Fibroblast of the aortic adventitia (primary cell): ENCODE measurements at regions not wholly inside any gene's neighbourhood (a gene's known extent, or its start where the extent isn't known, plus 50 kb on each side); places are given as distances from the start of the nearest gene placed in this dataset.

Experiments
- DNase-seq: peaks from one replicate; pipeline ENCODE4 v3.0.0-alpha.2; 2010; ENCODE audit warnings: low read depth
- H3K4me3 ChIP-seq: 2 replicates; pipeline ENCODE4 v1.5.1; 2011; ENCODE audit warnings: low read depth, mild to moderate bottlenecking, control low read depth, low read length, moderate library complexity
- CTCF ChIP-seq: IDR thresholded peaks from 2 replicates; pipeline ENCODE4 v1.5.1; 2011; ENCODE audit warnings: mild to moderate bottlenecking, low read length, control low read depth, inconsistent platforms; ENCODE audit not compliant: insufficient read depth

- TF ChIP-seq CTCF, result no peak
- no peak overlapping the region for H3K4me3 ChIP-seq
- no peak for DNase-seq
Observed at GRCh38 chr11:111012491-111012890, 233.0 kb upstream of the POU2AF2 start.

GRCh38 chr11:111011275-111011594 lies 234.3 kb upstream of the POU2AF2 start:
- H3K4me3 ChIP-seq, result no peak overlapping the region
- no peak for TF ChIP-seq CTCF
- DNase-seq, result no peak

GRCh38 chr11:111010391-111011274 lies 234.9 kb upstream of the POU2AF2 start:
- no peak for DNase-seq
- H3K4me3 ChIP-seq, result no peak overlapping the region
- no peak for TF ChIP-seq CTCF

- TF ChIP-seq CTCF, result no peak
- H3K4me3 ChIP-seq, result no peak overlapping the region
- DNase-seq, result no peak
Observed at GRCh38 chr11:111006227-111006626, 239.3 kb upstream of the POU2AF2 start.

- no peak for TF ChIP-seq CTCF
- H3K4me3 ChIP-seq, result no peak overlapping the region
- peak; percentile 95 for DNase-seq
Observed at GRCh38 chr11:111001986-111002611, 243.4 kb upstream of the POU2AF2 start.

GRCh38 chr11:111001081-111001430 lies 244.5 kb upstream of the POU2AF2 start:
- no peak overlapping the region for H3K4me3 ChIP-seq
- no peak for TF ChIP-seq CTCF
- no peak for DNase-seq
